Neuronal stem cell (in vitro differentiated cells): ENCODE measurements at regions not wholly inside any gene's neighbourhood (a gene's known extent, or its start where the extent isn't known, plus 50 kb on each side); places are given as distances from the start of the nearest gene placed in this dataset.

Experiments used
- DNase-seq: peaks from one replicate; pipeline ENCODE4 v3.0.0-alpha.2; 2013; ENCODE audit warnings: low spot score
- H2AFZ ChIP-seq: one replicate; pipeline ENCODE4 v1.6.1; 2013; ENCODE audit warnings: mild to moderate bottlenecking, low read length, inconsistent platforms
- H2AK5ac ChIP-seq: 2 replicates; pipeline ENCODE4 v1.6.1; 2013; ENCODE audit warnings: low read depth, mild to moderate bottlenecking, inconsistent platforms, low read length, moderate library complexity, mixed read lengths
- H2BK120ac ChIP-seq: 2 replicates; pipeline ENCODE4 v1.6.1; 2013; ENCODE audit warnings: low read depth, mild to moderate bottlenecking, inconsistent platforms, low read length, moderate library complexity, mixed read lengths
- H2BK12ac ChIP-seq: one replicate; pipeline ENCODE4 v1.6.1; 2013; ENCODE audit warnings: low read length, inconsistent platforms
- H2BK15ac ChIP-seq: 2 replicates; pipeline ENCODE4 v1.6.1; 2013; ENCODE audit warnings: mild to moderate bottlenecking, low read length, inconsistent platforms, mixed read lengths
- H2BK5ac ChIP-seq: one replicate; pipeline ENCODE4 v1.6.1; 2013; ENCODE audit warnings: inconsistent platforms, mild to moderate bottlenecking, low read length, moderate library complexity
- H3K14ac ChIP-seq: one replicate; pipeline ENCODE4 v1.6.1; 2013; ENCODE audit warnings: low read length, inconsistent platforms
- H3K18ac ChIP-seq: 2 replicates; pipeline ENCODE4 v1.6.1; 2013; ENCODE audit warnings: low read length, inconsistent platforms
- H3K23ac ChIP-seq: 2 replicates; pipeline ENCODE4 v1.6.1; 2013; ENCODE audit warnings: low read depth, mild to moderate bottlenecking, mixed read lengths, low read length, inconsistent platforms; ENCODE audit not compliant: poor library complexity
- H3K27ac ChIP-seq: replicated peaks from 3 replicates; pipeline ENCODE4 v1.5.1; 2013; ENCODE audit warnings: low read length, inconsistent platforms
- H3K27me3 ChIP-seq, 3 experiments: 2 replicates each; pipeline ENCODE4 v1.6.1; 2013; ENCODE audit warnings: low read length in 3 of 3, mild to moderate bottlenecking in 2 of 3, inconsistent platforms in 1 of 3, low read depth in 1 of 3, mixed read lengths in 1 of 3, moderate library complexity in 1 of 3; ENCODE audit not compliant: control insufficient read depth in 3 of 3, insufficient read depth in 3 of 3
- H3K36me3 ChIP-seq, 2 donors: replicated peaks in 1 of 2; 2 replicates each; pipeline ENCODE4 v1.6.1; 2013; ENCODE audit warnings: low read length in 2 of 2; ENCODE audit not compliant: control insufficient read depth in 2 of 2, insufficient read depth in 2 of 2
- H3K4ac ChIP-seq: 2 replicates; pipeline ENCODE4 v1.6.1; 2013; ENCODE audit warnings: inconsistent platforms, mild to moderate bottlenecking, low read length, moderate library complexity
- H3K4me1 ChIP-seq, 2 donors: 1 replicate in 1 of 2; 2 replicates in 1 of 2; pipeline ENCODE4 v1.6.1; 2013; ENCODE audit warnings: low read length in 2 of 2, low read depth in 1 of 2; ENCODE audit not compliant: control insufficient read depth in 2 of 2, insufficient read depth in 1 of 2
- H3K4me2 ChIP-seq: one replicate; pipeline ENCODE4 v1.6.1; 2013; ENCODE audit warnings: mild to moderate bottlenecking, low read length, inconsistent platforms; ENCODE audit not compliant: insufficient read depth, poor library complexity, severe bottlenecking
- H3K4me3 ChIP-seq, 2 donors: 2 replicates each; pipeline ENCODE4 v1.5.1; 2013; ENCODE audit warnings: low read length in 2 of 2, mild to moderate bottlenecking in 2 of 2, inconsistent platforms in 1 of 2, moderate library complexity in 1 of 2
- H3K79me1 ChIP-seq: one replicate; pipeline ENCODE4 v1.6.1; 2013; ENCODE audit warnings: low read depth, mild to moderate bottlenecking, inconsistent platforms, low read length, moderate library complexity
- H3K9ac ChIP-seq: one replicate; pipeline ENCODE4 v1.6.1; 2013; ENCODE audit warnings: mild to moderate bottlenecking, low read depth, low read length, inconsistent platforms; ENCODE audit not compliant: poor library complexity
- H3K9me3 ChIP-seq, 2 donors: replicated peaks in 1 of 2; 2 replicates each; pipeline versions ENCODE3 to v1.6.1; 2013; ENCODE audit warnings: low read length in 2 of 2, mild to moderate bottlenecking in 2 of 2, inconsistent platforms in 1 of 2, low read depth in 1 of 2, mixed read lengths in 1 of 2, moderate library complexity in 1 of 2; ENCODE audit not compliant: control insufficient read depth in 2 of 2, insufficient read depth in 1 of 2
- H4K8ac ChIP-seq: one replicate; pipeline ENCODE4 v1.6.1; 2013; ENCODE audit warnings: low read depth, mild to moderate bottlenecking, inconsistent platforms, low read length, moderate library complexity
- H4K91ac ChIP-seq: one replicate; pipeline ENCODE4 v1.6.1; 2013; ENCODE audit warnings: low read length, low read depth, mild to moderate bottlenecking, inconsistent platforms; ENCODE audit not compliant: poor library complexity
- WGBS, 2 donors: extraction: QIAGEN DNeasy Blood & Tissue Kit; methylation state at CpG; one replicate each; pipeline ENCODE4 v1.1.7; 2013; ENCODE audit warnings: missing lambda C conversion rate in 2 of 2, mixed read lengths in 1 of 2; ENCODE audit not compliant: insufficient read length in 2 of 2, insufficient replicate concordance in 1 of 2; ENCODE audit errors: extremely low coverage in 2 of 2; 5-methylcytosine and 5-hydroxymethylcytosine counted together

DNA sequence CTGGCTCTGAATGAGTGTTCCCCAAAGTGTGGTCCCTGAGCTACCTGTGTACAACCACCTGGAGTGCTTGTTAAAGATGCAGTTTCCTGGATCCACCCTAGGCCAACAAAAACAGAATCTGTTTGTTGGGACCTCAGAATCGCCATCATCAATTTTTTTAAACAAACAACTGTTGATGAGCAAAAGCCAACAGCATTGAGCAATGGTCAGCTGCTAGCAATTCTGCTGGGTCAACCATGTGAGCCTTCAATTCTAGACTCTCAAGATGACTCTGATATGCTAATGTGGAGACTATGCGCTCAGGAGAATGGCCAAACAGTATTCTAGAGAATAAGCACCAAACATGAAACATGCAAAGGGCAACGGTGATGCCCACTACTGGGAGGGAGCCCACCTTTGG lies 64.4 kb upstream of the IYD start:
- no peak for DNase-seq
- Histone ChIP-seq H2BK15ac (no peak overlapping the region), H3K79me1 (no peaks in the 10 kb centered on the region), H2BK5ac (no peak overlapping the region), H2AK5ac (no peak overlapping the region), H3K27ac (no peak overlapping the region), H3K4ac (no peak overlapping the region), H3K36me3 (no peaks in the 10 kb centered on the region), H3K27me3 (no peaks in the 10 kb centered on the region), H2BK12ac (no peak overlapping the region), H3K9ac (no peak overlapping the region), H3K14ac (no peak overlapping the region), H2AFZ (no peak overlapping the region), H2BK120ac (no peak overlapping the region), H3K4me1 (peaks cover 3 to 27% of the 10 kb centered on the region in 2 donors), H3K18ac (no peak overlapping the region), H3K23ac (no peak overlapping the region), H3K9me3 (peaks cover 0 to 4% of the 10 kb centered on the region in 2 donors), H3K4me3 (no peak overlapping the region), H4K8ac (no peak overlapping the region), H4K91ac (peak overlapping the region; percentile 4), H3K4me2 (no peak overlapping the region)
- WGBS, 2 donors, result no CpG with 5 or more reads among the region's 3 CpGs

DNA sequence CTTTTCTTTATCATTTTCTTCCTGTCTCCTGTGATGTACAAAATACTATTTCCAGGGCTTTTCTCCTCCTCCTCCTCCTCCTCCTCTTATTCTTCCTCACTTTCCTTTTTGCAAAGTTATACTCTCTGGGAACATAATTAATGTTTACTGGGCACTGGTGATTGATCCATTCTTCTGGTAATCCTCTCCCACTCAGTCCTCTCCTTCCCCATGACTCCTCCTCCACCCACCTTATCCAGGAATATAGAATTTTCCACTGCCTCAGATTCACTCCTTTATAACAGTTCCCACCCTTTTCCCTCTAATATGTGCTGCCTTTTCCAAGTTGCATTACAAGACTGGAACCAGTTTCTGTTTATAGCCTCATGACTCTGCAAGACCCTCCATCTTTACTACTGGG lies 62.5 kb upstream of the IYD start:
- Histone ChIP-seq H3K4me1 (peaks cover 3 to 21% of the 10 kb centered on the region in 2 donors), H3K4me2 (no peak overlapping the region), H2BK120ac (no peak overlapping the region), H4K8ac (no peak overlapping the region), H2AK5ac (no peak overlapping the region), H2BK5ac (no peak overlapping the region), H3K36me3 (no peaks in the 10 kb centered on the region), H3K4me3 (no peak overlapping the region), H3K14ac (no peak overlapping the region), H3K27me3 (no peaks in the 10 kb centered on the region), H3K27ac (no peak overlapping the region), H2BK15ac (no peak overlapping the region), H3K4ac (no peak overlapping the region), H3K9ac (no peak overlapping the region), H3K79me1 (no peaks in the 10 kb centered on the region), H2AFZ (no peak overlapping the region), H2BK12ac (no peak overlapping the region), H4K91ac (no peak overlapping the region), H3K9me3 (no peaks in the 10 kb centered on the region), H3K23ac (no peak overlapping the region), H3K18ac (no peak overlapping the region)
- no peak for DNase-seq

DNA sequence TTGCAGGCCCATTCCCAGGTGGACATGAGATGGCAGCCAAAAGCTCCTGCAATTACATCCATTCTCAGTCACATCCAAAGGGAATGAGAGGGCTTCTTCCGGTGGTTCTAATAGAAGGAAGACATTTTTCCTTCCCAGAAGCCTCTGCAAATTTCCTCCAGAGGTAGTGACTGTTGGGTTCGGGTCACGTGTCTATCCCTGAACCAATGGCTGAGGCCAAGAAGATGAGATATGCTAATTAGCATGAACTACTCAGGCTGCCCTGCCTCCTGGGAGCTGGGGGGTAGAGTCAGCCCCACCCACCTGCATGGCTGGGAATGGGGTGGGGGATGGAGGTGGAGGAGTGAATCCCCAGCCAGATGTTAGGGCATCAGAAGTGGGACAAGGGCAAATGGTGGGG lies 61.3 kb upstream of the IYD start:
- H3K23ac ChIP-seq, result no peak overlapping the region
- no peak overlapping the region for H4K91ac ChIP-seq
- H2BK12ac ChIP-seq, result no peak overlapping the region
- WGBS, 2 donors, result no CpG with 5 or more reads among the region's 3 CpGs
- H2BK15ac ChIP-seq, result no peak overlapping the region
- H3K9me3 ChIP-seq, result no peaks in the 10 kb centered on the region
- no peaks in the 10 kb centered on the region for H3K36me3 ChIP-seq
- no peak overlapping the region for H3K27ac ChIP-seq
- no peak overlapping the region for H3K4ac ChIP-seq
- no peaks in the 10 kb centered on the region for H3K79me1 ChIP-seq
- no peak overlapping the region for H2AFZ ChIP-seq
- H4K8ac ChIP-seq, result no peak overlapping the region
- no peak overlapping the region for H3K4me2 ChIP-seq
- no peaks in the 10 kb centered on the region for H3K27me3 ChIP-seq
- H3K9ac ChIP-seq, result no peak overlapping the region
- H2AK5ac ChIP-seq, result no peak overlapping the region
- no peak overlapping the region for H3K18ac ChIP-seq
- no peak overlapping the region for H2BK5ac ChIP-seq
- peaks cover 1 to 9% of the 10 kb centered on the region in 2 donors for H3K4me1 ChIP-seq
- no peak overlapping the region for H2BK120ac ChIP-seq
- no peak overlapping the region for H3K14ac ChIP-seq
- H3K4me3 ChIP-seq, result no peak overlapping the region
- no peak for DNase-seq

DNA sequence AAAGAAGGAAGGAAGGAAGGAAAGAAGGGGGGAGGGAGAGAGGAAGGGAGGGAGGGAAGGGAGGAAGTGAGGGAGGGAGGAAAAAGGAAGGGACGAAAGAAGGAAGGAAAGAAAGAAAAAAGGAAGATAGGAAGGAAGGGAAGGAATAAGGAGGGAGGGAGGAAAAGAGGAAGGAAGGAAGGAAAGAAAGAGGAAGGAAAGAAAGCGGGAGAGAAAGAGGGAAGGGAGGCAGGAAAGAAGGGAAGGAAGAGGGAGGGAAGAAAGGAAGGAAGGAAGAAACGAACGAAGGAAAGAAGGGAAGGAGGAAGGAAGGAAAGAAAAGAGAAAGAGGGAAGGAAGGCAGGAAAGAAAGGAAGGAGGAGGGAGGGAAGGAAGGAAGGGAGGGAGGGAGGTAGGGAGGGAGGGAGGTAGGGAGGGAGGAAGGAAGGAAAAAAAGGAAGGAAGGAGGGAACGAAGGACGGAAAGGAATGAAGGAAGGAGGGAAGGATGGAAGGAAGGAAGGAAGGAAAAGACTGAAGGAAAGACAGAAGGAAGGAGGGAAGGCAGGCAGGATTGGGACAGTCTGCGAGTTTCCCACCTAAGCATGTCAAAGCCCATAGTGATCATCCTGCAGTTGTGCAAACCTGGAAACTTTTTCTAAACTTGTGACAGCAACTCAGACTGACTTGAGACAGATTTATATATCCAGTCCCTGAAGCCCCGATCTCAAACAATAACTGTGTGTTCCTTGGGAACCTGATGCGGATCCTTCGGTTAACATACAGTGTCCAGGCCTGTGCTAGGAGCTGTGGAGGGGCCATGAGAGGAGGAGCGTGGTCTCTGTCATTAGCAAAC lies 59.8 kb upstream of the IYD start:
- Histone ChIP-seq H3K27ac (no peak overlapping the region), H3K14ac (no peak overlapping the region), H2BK5ac (no peak overlapping the region), H3K4ac (no peak overlapping the region), H4K91ac (peak overlapping the region; percentile 81), H3K36me3 (no peaks in the 10 kb centered on the region), H3K4me2 (no peak overlapping the region), H3K18ac (no peak overlapping the region), H3K9ac (no peak overlapping the region), H4K8ac (no peak overlapping the region), H2BK12ac (no peak overlapping the region), H3K4me1 (no peaks in the 10 kb centered on the region), H3K4me3 (no peak overlapping the region), H3K79me1 (no peaks in the 10 kb centered on the region), H3K9me3 (no peaks in the 10 kb centered on the region), H2BK15ac (no peak overlapping the region), H3K23ac (no peak overlapping the region), H2AFZ (no peak overlapping the region), H2BK120ac (no peak overlapping the region), H3K27me3 (no peaks in the 10 kb centered on the region), H2AK5ac (no peak overlapping the region)
- DNase-seq, result no peak
- 100% methylated on average over 3 of the region's 11 CpGs; no CpG with 5 or more reads in 1 of the 2 donors for WGBS, 2 donors
